C4-2B (cell line): ENCODE measurements at regions not wholly inside any gene's neighbourhood (a gene's known extent, or its start where the extent isn't known, plus 50 kb on each side); places are given as distances from the start of the nearest gene placed in this dataset.

ENCODE experiments used
- H3K27ac ChIP-seq: fragments of 450-650 bp; 2 replicates; pipeline ENCODE4 v1.5.1; 2017
- CTCF ChIP-seq: fragments of 450-650 bp; conservative IDR thresholded peaks from 2 replicates; pipeline ENCODE4 v1.5.1; 2017; ENCODE audit warnings: mild to moderate bottlenecking
- ZFX ChIP-seq: fragments of 450-650 bp; IDR thresholded peaks from 2 replicates; pipeline ENCODE4 v1.6.1; 2017

- TF ChIP-seq CTCF (no peak), ZFX (no peak)
- no peak overlapping the region for H3K27ac ChIP-seq
Measured at GRCh38 chr20:53876956-53877355, 193.4 kb downstream of the BCAS1 start.

- H3K27ac ChIP-seq = no peak overlapping the region
- TF ChIP-seq CTCF = no peak
- no peak for TF ChIP-seq ZFX
Measured at GRCh38 chr20:53876470-53876869, 193.9 kb downstream of the BCAS1 start.

GRCh38 chr20:53875452-53875851 is 194.9 kb downstream of the BCAS1 start:
- no peak overlapping the region for H3K27ac ChIP-seq
- TF ChIP-seq ZFX (no peak), CTCF (no peak)

GRCh38 chr20:53874706-53875105 is 195.7 kb downstream of the BCAS1 start:
- H3K27ac ChIP-seq = no peak overlapping the region
- TF ChIP-seq ZFX = no peak
- TF ChIP-seq CTCF = no peak

GRCh38 chr20:53874104-53874503 is 196.3 kb downstream of the BCAS1 start:
- TF ChIP-seq ZFX (no peak), CTCF (no peak)

GRCh38 chr20:53873230-53873604 is 197.2 kb downstream of the BCAS1 start:
- no peak for TF ChIP-seq CTCF
- TF ChIP-seq ZFX = no peak
- H3K27ac ChIP-seq = no peak overlapping the region

More at GRCh38 chr20:53874104-53874503, 196.3 kb downstream of the BCAS1 start:
- no peak overlapping the region for H3K27ac ChIP-seq

GRCh38 chr20:53872561-53873229 is 197.7 kb downstream of the BCAS1 start:
- no peak overlapping the region for H3K27ac ChIP-seq
- no peak for TF ChIP-seq ZFX
- no peak for TF ChIP-seq CTCF
